SK-N-MC (cell line): ENCODE measurements at regions not wholly inside any gene's neighbourhood (a gene's known extent, or its start where the extent isn't known, plus 50 kb on each side); places are given as distances from the start of the nearest gene placed in this dataset.

Experiments
- EZH2 ChIP-seq: fragments of 200-600 bp; sonication (generic); IDR thresholded peaks from one replicate; pipeline ENCODE4 v1.6.1; 2017; ENCODE audit warnings: antibody characterized with exemption
- POLR2AphosphoS5 ChIP-seq: IDR thresholded peaks from 2 replicates; pipeline ENCODE4 v1.6.1; 2012; ENCODE audit warnings: mild to moderate bottlenecking, low read depth, low read length, borderline replicate concordance

DNA sequence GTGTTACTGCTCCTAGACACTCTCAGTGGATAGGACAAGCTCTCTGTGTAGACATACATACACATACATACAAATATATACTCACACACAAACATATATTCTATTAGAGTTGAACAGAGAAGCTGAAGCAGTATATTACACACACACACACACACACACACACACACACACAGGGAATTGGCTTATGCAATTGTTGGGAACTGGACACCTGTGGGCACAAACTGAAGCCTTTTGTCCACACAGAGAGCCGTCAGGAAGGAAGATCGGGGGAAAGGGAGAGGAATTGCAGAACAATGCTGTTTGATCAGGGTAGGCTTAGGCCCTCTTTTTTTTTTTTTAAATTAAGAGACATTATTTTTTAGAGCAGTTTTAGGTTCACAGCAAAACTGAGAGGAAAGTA is 180.7 kb upstream of the DDHD1 start:
- TF ChIP-seq POLR2AphosphoS5 (no peak), EZH2 (no peak)
